Suprapubic skin (tissue), 4 donors: ENCODE measurements at regions not wholly inside any gene's neighbourhood (a gene's known extent, or its start where the extent isn't known, plus 50 kb on each side); places are given as distances from the start of the nearest gene placed in this dataset.
A peak's percentile ranks its signal among the peaks of the same experiment; 100 is the strongest.

Experiments used
- DNase-seq, 2 donors: peaks; one replicate each; pipeline ENCODE4 v3.0.0-alpha.2; 2019; ENCODE audit warnings: low spot score in 2 of 2
- H3K27ac ChIP-seq: fragments of 200-600 bp; sonication (generic); one replicate; pipeline ENCODE4 v1.5.1; 2019
- H3K27me3 ChIP-seq: fragments of 200-600 bp; sonication (generic); one replicate; pipeline ENCODE4 v1.5.1; 2019
- H3K36me3 ChIP-seq: fragments of 200-600 bp; sonication (generic); one replicate; pipeline ENCODE4 v1.5.1; 2019
- H3K4me1 ChIP-seq: fragments of 200-600 bp; sonication (generic); one replicate; pipeline ENCODE4 v1.5.1; 2019
- H3K4me3 ChIP-seq: fragments of 200-600 bp; sonication (generic); one replicate; pipeline ENCODE4 v1.5.1; 2019; ENCODE audit warnings: mild to moderate bottlenecking
- H3K9me3 ChIP-seq: fragments of 200-600 bp; sonication (generic); one replicate; pipeline ENCODE4 v1.5.1; 2019
- EP300 ChIP-seq: sonication (generic); formaldehyde crosslinking; IDR thresholded peaks from one replicate; pipeline ENCODE4 v1.6.1; 2017; ENCODE audit warnings: antibody characterized with exemption
- POLR2A ChIP-seq, 2 donors: fragments of 450-650 bp; IDR thresholded peaks; one replicate each; pipeline ENCODE4 v1.6.1; 2017; ENCODE audit warnings: antibody characterized with exemption in 2 of 2, mild to moderate bottlenecking in 2 of 2, moderate library complexity in 2 of 2
- POLR2AphosphoS5 ChIP-seq, 3 donors: sonication (generic); formaldehyde crosslinking; IDR thresholded peaks; one replicate each; pipeline ENCODE4 v1.6.1; 2017; ENCODE audit warnings: antibody characterized with exemption in 3 of 3
- WGBS: methylation state at CpG from one replicate; pipeline ENCODE4 v1.1.5; 2018; 5-methylcytosine and 5-hydroxymethylcytosine counted together
- TF ChIP-seq, protein P1 (sequence below), 2 donors: fragments of 200-600 bp in 1 of 2; fragments of 450-650 bp in 1 of 2; sonication (generic) in 1 of 2; IDR thresholded peaks; one replicate each; pipeline ENCODE4 v1.5.1; 2016 to 2019; ENCODE audit warnings: antibody characterized with exemption in 2 of 2, mild to moderate bottlenecking in 1 of 2, moderate library complexity in 1 of 2

DNA sequence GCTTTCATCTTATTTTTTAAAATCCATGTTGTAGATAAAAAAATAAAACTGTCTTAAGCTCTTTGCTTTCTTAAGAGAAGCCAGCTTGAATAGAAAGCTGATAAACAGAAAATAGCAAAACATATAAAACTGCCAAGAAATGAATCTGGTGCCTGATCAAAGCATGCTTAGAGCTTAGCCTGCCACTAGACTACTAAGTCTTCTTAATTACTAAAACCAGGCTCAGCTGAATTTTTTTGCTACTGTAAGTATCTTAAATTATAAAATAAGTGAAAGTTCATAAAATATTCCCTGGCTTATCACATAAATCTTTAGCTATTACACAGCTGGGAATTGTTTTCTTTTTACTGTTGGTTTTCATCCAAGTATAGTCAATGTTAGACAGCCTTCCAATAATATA, 803.9 kb downstream of the DIPK2A start:
- TF ChIP-seq POLR2A (IDR thresholded peaks at IDR 0.05) (no peak), POLR2AphosphoS5 (IDR thresholded peaks at IDR 0.05) (no peak), EP300 (no peak)
- TF ChIP-seq, protein P1, sequence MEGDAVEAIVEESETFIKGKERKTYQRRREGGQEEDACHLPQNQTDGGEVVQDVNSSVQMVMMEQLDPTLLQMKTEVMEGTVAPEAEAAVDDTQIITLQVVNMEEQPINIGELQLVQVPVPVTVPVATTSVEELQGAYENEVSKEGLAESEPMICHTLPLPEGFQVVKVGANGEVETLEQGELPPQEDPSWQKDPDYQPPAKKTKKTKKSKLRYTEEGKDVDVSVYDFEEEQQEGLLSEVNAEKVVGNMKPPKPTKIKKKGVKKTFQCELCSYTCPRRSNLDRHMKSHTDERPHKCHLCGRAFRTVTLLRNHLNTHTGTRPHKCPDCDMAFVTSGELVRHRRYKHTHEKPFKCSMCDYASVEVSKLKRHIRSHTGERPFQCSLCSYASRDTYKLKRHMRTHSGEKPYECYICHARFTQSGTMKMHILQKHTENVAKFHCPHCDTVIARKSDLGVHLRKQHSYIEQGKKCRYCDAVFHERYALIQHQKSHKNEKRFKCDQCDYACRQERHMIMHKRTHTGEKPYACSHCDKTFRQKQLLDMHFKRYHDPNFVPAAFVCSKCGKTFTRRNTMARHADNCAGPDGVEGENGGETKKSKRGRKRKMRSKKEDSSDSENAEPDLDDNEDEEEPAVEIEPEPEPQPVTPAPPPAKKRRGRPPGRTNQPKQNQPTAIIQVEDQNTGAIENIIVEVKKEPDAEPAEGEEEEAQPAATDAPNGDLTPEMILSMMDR (IDR thresholded peaks at IDR 0.05), result no peak
- no peak for DNase-seq
- H3K4me1 ChIP-seq, result peaks cover 18% of the 10 kb centered on the region

DNA sequence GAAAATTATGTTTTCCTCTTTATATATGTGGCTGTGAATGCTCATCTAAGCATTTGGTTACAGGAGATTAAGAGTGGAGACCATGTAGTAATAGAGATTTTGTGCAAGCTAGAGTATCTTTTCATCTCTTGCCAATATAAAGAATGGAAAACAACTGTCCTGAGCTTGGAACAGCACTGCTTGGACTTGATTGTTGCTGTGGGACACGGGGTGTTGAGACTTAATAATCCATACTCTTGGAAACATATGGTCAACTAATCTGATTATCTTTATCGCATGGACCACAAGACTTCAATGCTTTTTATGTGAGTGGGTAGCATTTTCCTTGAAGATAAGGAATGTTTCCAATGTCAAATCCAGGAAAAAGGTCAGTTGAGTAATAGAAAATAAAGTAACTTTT, 806.3 kb downstream of the DIPK2A start:
- Histone ChIP-seq H3K4me1 (peaks cover 6% of the 10 kb centered on the region), H3K9me3 (no peaks in the 10 kb centered on the region), H3K27ac (no peak overlapping the region), H3K27me3 (no peaks in the 10 kb centered on the region), H3K36me3 (no peaks in the 10 kb centered on the region), H3K4me3 (no peak overlapping the region)
- no peak for TF ChIP-seq EP300
- TF ChIP-seq, protein P1 (IDR thresholded peaks at IDR 0.05), result no peak
- TF ChIP-seq POLR2AphosphoS5 (IDR thresholded peaks at IDR 0.05), result no peak
- no peak for TF ChIP-seq POLR2A (IDR thresholded peaks at IDR 0.05)
- WGBS, result 68% methylated on average over 2 of the region's 2 CpGs
- no peak for DNase-seq

More for the DNA sequence above, 803.9 kb downstream of the DIPK2A start:
- Histone ChIP-seq H3K36me3 (no peaks in the 10 kb centered on the region), H3K9me3 (no peaks in the 10 kb centered on the region), H3K27me3 (no peaks in the 10 kb centered on the region), H3K4me3 (no peak overlapping the region), H3K27ac (no peak overlapping the region)

DNA sequence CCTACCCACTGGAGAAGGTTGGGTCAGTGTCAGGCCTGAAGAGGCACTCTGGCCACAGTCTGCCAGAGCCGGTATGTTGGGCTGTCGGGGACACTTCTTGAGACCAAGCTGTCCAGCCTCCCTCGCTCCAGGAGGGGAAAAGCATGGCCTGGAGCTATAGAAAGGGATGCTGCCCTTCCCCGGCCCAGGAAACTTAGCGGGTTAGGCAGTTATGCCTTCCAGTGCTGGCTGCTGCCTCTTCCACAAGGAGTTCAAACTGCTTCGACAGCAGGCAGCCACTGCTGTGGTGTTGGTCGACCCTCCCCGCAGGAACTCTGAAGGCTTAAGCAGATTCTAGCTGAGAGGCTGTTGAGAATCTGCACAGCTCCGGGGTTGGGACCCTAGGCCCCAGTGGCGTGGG, 819.4 kb downstream of the DIPK2A start:
- TF ChIP-seq POLR2AphosphoS5 (IDR thresholded peaks at IDR 0.05), result no peak
- TF ChIP-seq, protein P1 (IDR thresholded peaks at IDR 0.05), result no peak
- no peak for TF ChIP-seq EP300
- TF ChIP-seq POLR2A (IDR thresholded peaks at IDR 0.05), result no peak
- 97% methylated on average over 7 of the region's 10 CpGs for WGBS
- peak in 1 of 2 donors; percentile 43 for DNase-seq
- H3K27me3 ChIP-seq, result no peaks in the 10 kb centered on the region
- H3K4me1 ChIP-seq, result no peaks in the 10 kb centered on the region
- H3K4me3 ChIP-seq, result no peak overlapping the region
- no peaks in the 10 kb centered on the region for H3K36me3 ChIP-seq
- no peak overlapping the region for H3K27ac ChIP-seq
- no peaks in the 10 kb centered on the region for H3K9me3 ChIP-seq

DNA sequence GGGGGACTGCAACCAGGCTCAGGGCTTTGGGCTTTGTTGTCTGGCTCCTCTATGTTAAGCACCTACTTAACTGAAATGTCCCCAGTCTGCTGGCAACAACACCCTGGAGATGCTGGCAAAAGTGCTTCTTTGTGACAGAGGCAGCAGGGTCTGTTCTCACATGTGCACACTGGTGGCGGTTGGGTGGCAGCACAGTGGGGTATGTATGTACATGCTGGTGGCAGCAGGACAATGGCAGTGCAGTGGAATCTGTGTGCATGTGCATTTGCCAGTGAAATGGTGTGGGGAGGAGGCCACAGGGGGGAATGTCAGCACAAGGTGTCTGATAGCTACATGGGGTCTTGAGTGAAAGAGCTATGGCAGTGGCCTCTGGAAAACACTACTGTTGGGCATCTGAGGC, 830.3 kb downstream of the DIPK2A start:
- DNase-seq, result no peak
- Histone ChIP-seq H3K4me3 (no peak overlapping the region), H3K27me3 (no peaks in the 10 kb centered on the region), H3K9me3 (no peaks in the 10 kb centered on the region), H3K36me3 (no peaks in the 10 kb centered on the region), H3K27ac (no peak overlapping the region), H3K4me1 (no peaks in the 10 kb centered on the region)
- WGBS, result 100% methylated on average over 1 of the region's 1 CpG
- TF ChIP-seq EP300 (no peak), POLR2AphosphoS5 (IDR thresholded peaks at IDR 0.05) (no peak), POLR2A (IDR thresholded peaks at IDR 0.05) (no peak)
- TF ChIP-seq, protein P1 (IDR thresholded peaks at IDR 0.05), result no peak

DNA sequence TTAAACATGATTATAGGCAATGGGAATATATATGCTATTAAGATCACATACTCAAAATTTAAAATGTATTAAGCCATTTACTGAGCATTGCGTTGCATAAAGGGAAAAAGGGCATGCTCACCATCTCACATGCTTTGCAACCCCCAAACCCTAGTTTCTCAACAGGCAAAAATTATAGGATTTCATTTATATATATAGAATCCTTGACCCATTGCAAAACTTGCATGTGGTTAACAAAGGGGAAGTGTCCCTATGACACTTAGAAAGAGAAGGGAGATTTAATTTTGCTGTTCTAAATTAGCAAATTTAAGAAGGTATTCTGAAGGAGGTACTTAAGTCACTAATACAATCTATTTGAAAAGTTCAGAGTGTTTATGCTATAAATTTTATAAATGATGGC, 837.8 kb downstream of the DIPK2A start:
- Histone ChIP-seq H3K4me3 (no peak overlapping the region), H3K36me3 (no peaks in the 10 kb centered on the region), H3K27me3 (no peaks in the 10 kb centered on the region), H3K27ac (no peak overlapping the region), H3K4me1 (no peaks in the 10 kb centered on the region), H3K9me3 (no peaks in the 10 kb centered on the region)
- DNase-seq, result no peak
- TF ChIP-seq POLR2A (IDR thresholded peaks at IDR 0.05) (no peak), POLR2AphosphoS5 (IDR thresholded peaks at IDR 0.05) (no peak), EP300 (no peak)
- TF ChIP-seq, protein P1 (IDR thresholded peaks at IDR 0.05), result no peak
- 89% methylated on average over 1 of the region's 1 CpG for WGBS
